ENCODE measurements at regions not wholly inside any gene's neighbourhood (a gene's known extent, or its start where the extent isn't known, plus 50 kb on each side); places are given as distances from the start of the nearest gene placed in this dataset.

DNA sequence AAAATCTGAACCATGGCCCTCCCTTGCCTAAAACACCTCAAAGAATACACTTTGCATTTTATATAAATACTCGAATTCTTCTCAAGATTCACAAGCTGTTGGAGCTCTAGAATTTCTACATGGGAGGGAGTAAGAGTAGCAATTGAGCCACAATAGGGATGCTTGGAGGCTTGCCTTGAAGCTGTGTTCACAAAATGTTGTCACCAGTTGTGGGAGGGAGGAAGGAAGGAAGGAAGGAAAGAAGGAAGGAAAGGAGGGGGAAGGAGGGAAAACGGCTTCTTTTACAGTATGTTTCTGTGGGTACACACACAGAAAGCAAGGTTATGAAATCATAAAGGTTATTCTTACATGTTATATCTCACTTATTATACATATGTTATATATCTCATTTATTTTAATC is 128.6 kb upstream of the PEG3 start:
- H3K79me2 ChIP-seq (ENCODE audit: insufficient read depth, low read length), result no peaks in the 10 kb centered on the region
- no peak overlapping the region for H3K9ac ChIP-seq (ENCODE audit: low read length)
- no peaks in the 10 kb centered on the region for H3K27me3 ChIP-seq (ENCODE audit: insufficient read depth, low read length)
- no peak overlapping the region for H2AFZ ChIP-seq (ENCODE audit: low read depth, low read length, poor library complexity, severe bottlenecking)
- TF ChIP-seq, protein P1, sequence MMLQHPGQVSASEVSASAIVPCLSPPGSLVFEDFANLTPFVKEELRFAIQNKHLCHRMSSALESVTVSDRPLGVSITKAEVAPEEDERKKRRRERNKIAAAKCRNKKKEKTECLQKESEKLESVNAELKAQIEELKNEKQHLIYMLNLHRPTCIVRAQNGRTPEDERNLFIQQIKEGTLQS (IDR thresholded peaks at IDR 0.05), result no peak
- TF ChIP-seq, protein P2, sequence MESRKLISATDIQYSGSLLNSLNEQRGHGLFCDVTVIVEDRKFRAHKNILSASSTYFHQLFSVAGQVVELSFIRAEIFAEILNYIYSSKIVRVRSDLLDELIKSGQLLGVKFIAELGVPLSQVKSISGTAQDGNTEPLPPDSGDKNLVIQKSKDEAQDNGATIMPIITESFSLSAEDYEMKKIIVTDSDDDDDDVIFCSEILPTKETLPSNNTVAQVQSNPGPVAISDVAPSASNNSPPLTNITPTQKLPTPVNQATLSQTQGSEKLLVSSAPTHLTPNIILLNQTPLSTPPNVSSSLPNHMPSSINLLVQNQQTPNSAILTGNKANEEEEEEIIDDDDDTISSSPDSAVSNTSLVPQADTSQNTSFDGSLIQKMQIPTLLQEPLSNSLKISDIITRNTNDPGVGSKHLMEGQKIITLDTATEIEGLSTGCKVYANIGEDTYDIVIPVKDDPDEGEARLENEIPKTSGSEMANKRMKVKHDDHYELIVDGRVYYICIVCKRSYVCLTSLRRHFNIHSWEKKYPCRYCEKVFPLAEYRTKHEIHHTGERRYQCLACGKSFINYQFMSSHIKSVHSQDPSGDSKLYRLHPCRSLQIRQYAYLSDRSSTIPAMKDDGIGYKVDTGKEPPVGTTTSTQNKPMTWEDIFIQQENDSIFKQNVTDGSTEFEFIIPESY (IDR thresholded peaks at IDR 0.05; ENCODE audit: extremely low read depth, insufficient replicate concordance, low read length), result no peak
- no peak for TF ChIP-seq TCF7L2 (IDR thresholded peaks at IDR 0.05; ENCODE audit: borderline replicate concordance, extremely low read depth, insufficient read depth, insufficient read length)
- TF ChIP-seq CBX3 (IDR thresholded peaks at IDR 0.05; ENCODE audit: low read depth), result no peak
- TF ChIP-seq, protein P3, sequence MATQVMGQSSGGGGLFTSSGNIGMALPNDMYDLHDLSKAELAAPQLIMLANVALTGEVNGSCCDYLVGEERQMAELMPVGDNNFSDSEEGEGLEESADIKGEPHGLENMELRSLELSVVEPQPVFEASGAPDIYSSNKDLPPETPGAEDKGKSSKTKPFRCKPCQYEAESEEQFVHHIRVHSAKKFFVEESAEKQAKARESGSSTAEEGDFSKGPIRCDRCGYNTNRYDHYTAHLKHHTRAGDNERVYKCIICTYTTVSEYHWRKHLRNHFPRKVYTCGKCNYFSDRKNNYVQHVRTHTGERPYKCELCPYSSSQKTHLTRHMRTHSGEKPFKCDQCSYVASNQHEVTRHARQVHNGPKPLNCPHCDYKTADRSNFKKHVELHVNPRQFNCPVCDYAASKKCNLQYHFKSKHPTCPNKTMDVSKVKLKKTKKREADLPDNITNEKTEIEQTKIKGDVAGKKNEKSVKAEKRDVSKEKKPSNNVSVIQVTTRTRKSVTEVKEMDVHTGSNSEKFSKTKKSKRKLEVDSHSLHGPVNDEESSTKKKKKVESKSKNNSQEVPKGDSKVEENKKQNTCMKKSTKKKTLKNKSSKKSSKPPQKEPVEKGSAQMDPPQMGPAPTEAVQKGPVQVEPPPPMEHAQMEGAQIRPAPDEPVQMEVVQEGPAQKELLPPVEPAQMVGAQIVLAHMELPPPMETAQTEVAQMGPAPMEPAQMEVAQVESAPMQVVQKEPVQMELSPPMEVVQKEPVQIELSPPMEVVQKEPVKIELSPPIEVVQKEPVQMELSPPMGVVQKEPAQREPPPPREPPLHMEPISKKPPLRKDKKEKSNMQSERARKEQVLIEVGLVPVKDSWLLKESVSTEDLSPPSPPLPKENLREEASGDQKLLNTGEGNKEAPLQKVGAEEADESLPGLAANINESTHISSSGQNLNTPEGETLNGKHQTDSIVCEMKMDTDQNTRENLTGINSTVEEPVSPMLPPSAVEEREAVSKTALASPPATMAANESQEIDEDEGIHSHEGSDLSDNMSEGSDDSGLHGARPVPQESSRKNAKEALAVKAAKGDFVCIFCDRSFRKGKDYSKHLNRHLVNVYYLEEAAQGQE (IDR thresholded peaks at IDR 0.05; ENCODE audit: low read depth), result no peak
- TF ChIP-seq SRF (IDR thresholded peaks at IDR 0.05; ENCODE audit: low read depth), result no peak
- TF ChIP-seq ELF1 (IDR thresholded peaks at IDR 0.05; ENCODE audit: borderline replicate concordance, low read depth), result no peak
- TF ChIP-seq SP1 (IDR thresholded peaks at IDR 0.05; ENCODE audit: low read depth), result no peak
- TF ChIP-seq CEBPB (IDR thresholded peaks at IDR 0.05; ENCODE audit: low read depth), result no peak
- no peak for TF ChIP-seq EGR1 (IDR thresholded peaks at IDR 0.05; ENCODE audit: low read depth)
- no peak for TF ChIP-seq ZFX (IDR thresholded peaks at IDR 0.05)
- TF ChIP-seq, protein P4, sequence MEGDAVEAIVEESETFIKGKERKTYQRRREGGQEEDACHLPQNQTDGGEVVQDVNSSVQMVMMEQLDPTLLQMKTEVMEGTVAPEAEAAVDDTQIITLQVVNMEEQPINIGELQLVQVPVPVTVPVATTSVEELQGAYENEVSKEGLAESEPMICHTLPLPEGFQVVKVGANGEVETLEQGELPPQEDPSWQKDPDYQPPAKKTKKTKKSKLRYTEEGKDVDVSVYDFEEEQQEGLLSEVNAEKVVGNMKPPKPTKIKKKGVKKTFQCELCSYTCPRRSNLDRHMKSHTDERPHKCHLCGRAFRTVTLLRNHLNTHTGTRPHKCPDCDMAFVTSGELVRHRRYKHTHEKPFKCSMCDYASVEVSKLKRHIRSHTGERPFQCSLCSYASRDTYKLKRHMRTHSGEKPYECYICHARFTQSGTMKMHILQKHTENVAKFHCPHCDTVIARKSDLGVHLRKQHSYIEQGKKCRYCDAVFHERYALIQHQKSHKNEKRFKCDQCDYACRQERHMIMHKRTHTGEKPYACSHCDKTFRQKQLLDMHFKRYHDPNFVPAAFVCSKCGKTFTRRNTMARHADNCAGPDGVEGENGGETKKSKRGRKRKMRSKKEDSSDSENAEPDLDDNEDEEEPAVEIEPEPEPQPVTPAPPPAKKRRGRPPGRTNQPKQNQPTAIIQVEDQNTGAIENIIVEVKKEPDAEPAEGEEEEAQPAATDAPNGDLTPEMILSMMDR (IDR thresholded peaks at IDR 0.05 in 2 of 3, conservative IDR thresholded peaks at IDR 0.05 in 1 of 3; ENCODE audit: borderline replicate concordance in 1 of 3, insufficient read depth in 1 of 3, low read depth in 2 of 3, low read length in 2 of 3), result no peak
- no peak for TF ChIP-seq YY1 (IDR thresholded peaks at IDR 0.05; ENCODE audit: extremely low read depth, insufficient replicate concordance, low read depth, low read length)
- no peaks in the 10 kb centered on the region for H3K9me2 ChIP-seq (ENCODE audit: insufficient read depth)
- POLR2A ChIA-PET, result no interaction called here
- no peaks in the 10 kb centered on the region for H3K36me3 ChIP-seq (ENCODE audit: control insufficient read depth in 1 of 2, insufficient read depth in 2 of 2, low read length in 2 of 2)
- no peaks in the 10 kb centered on the region for H4K20me1 ChIP-seq (ENCODE audit: insufficient read depth)
- DNase-seq (ENCODE audit: low read depth, low spot score), result no peak
- H3K4me2 ChIP-seq (ENCODE audit: low read length), result no peak overlapping the region
- no peak overlapping the region for H3K4me3 ChIP-seq (replicated peaks in 1 of 2; ENCODE audit: low read depth in 1 of 2, low read length in 2 of 2)
- H3K4me1 ChIP-seq (ENCODE audit: control insufficient read depth in 1 of 2, insufficient read depth in 2 of 2, low read length in 2 of 2), result no peaks in the 10 kb centered on the region
- CTCF ChIA-PET, result no interaction called here
- RAD21 ChIA-PET (ENCODE audit: low non-redundant PET in 1 of 2, low total read pairs in 2 of 2, uncharacterized antibody in 2 of 2, unreplicated experiment in 2 of 2), result no interaction called here
- peaks cover 0 to 25% of the 10 kb centered on the region in 2 experiments; a peak in 2 of 4 replicates for H3K9me3 ChIP-seq (ENCODE audit: control insufficient read depth in 1 of 2, insufficient read depth in 1 of 2, low read depth in 1 of 2, low read length in 2 of 2)
- no TSS peak for BruUV-seq (replicated peaks)
- intact Hi-C loops (cut with micrococcal nuclease), result no loop called here
- H3K27ac ChIP-seq (ENCODE audit: low read depth, low read length), result no peak overlapping the region
- ATAC-seq, result no peak
